HepG2 (cell line): ENCODE measurements at regions not wholly inside any gene's neighbourhood (a gene's known extent, or its start where the extent isn't known, plus 50 kb on each side); places are given as distances from the start of the nearest gene placed in this dataset.

Experiments used
- CEBPG ChIP-seq: IDR thresholded peaks from 2 replicates; pipeline ENCODE4 v1.6.1; 2016
- CTCF ChIP-seq: sonication (generic); formaldehyde crosslinking; IDR thresholded peaks from 2 replicates; pipeline ENCODE4 v1.5.0; 2020; ENCODE audit warnings: mild to moderate bottlenecking, missing genetic modification reagents, moderate library complexity
- ESRRA ChIP-seq: sonication (generic); formaldehyde crosslinking; IDR thresholded peaks from 2 replicates; pipeline ENCODE4 v1.5.1; 2020; ENCODE audit warnings: mild to moderate bottlenecking, low read depth, missing genetic modification reagents
- ETV5 ChIP-seq: IDR thresholded peaks from 2 replicates; pipeline ENCODE4 v1.6.1; 2018; ENCODE audit warnings: missing biosample characterization, missing genetic modification reagents, inconsistent platforms, borderline replicate concordance
- FOXK1 ChIP-seq: sonication (generic); formaldehyde crosslinking; IDR thresholded peaks from 2 replicates; pipeline ENCODE4 v1.4.0; 2020; ENCODE audit warnings: low read depth, missing genetic modification reagents, borderline replicate concordance
- GMEB1 ChIP-seq: sonication (generic); formaldehyde crosslinking; IDR thresholded peaks from 2 replicates; pipeline ENCODE4 v1.5.1; 2020; ENCODE audit warnings: missing genetic modification reagents, mild to moderate bottlenecking, borderline replicate concordance
- HHEX ChIP-seq: IDR thresholded peaks from 2 replicates; pipeline ENCODE4 v1.6.1; 2016; ENCODE audit warnings: control low read depth
- MTA3 ChIP-seq: sonication (generic); formaldehyde crosslinking; IDR thresholded peaks from 2 replicates; pipeline ENCODE4 v1.4.0; 2020; ENCODE audit warnings: missing genetic modification reagents
- NAIF1 ChIP-seq: sonication (generic); formaldehyde crosslinking; IDR thresholded peaks from 2 replicates; pipeline ENCODE4 v1.5.0; 2020; ENCODE audit warnings: mild to moderate bottlenecking, missing genetic modification reagents, borderline replicate concordance
- NR2C2 ChIP-seq: sonication (generic); formaldehyde crosslinking; IDR thresholded peaks from 2 replicates; pipeline ENCODE4 v1.4.0; 2020; ENCODE audit warnings: missing genetic modification reagents, mild to moderate bottlenecking, moderate library complexity, borderline replicate concordance
- PHF20 ChIP-seq: sonication (generic); formaldehyde crosslinking; IDR thresholded peaks from 2 replicates; pipeline ENCODE4 v1.5.0; 2020; ENCODE audit warnings: mild to moderate bottlenecking, missing genetic modification reagents
- RELA ChIP-seq: sonication (generic); formaldehyde crosslinking; IDR thresholded peaks from 2 replicates; pipeline ENCODE4 v1.4.0; 2020; ENCODE audit warnings: missing genetic modification reagents
- REPIN1 ChIP-seq: sonication (generic); formaldehyde crosslinking; IDR thresholded peaks from 2 replicates; pipeline ENCODE4 v1.8.0; 2022; ENCODE audit warnings: missing genetic modification reagents, low read depth, mild to moderate bottlenecking, borderline replicate concordance
- TFAP4 ChIP-seq: sonication (generic); IDR thresholded peaks from 2 replicates; pipeline ENCODE4 v1.6.1; 2016; ENCODE audit warnings: low read depth, borderline replicate concordance
- ZMAT3 ChIP-seq: sonication (generic); formaldehyde crosslinking; conservative IDR thresholded peaks from 2 replicates; pipeline ENCODE4 v1.7.0; 2021; ENCODE audit warnings: missing genetic modification reagents
- ZNF274 ChIP-seq: sonication (generic); formaldehyde crosslinking; IDR thresholded peaks from 2 replicates; pipeline ENCODE4 v1.5.1; 2020; ENCODE audit warnings: mild to moderate bottlenecking, missing genetic modification reagents
- ZNF451 ChIP-seq: sonication (generic); formaldehyde crosslinking; IDR thresholded peaks from 2 replicates; pipeline ENCODE4 v1.5.0; 2020; ENCODE audit warnings: mild to moderate bottlenecking, missing genetic modification reagents
- ZNF710 ChIP-seq: sonication (generic); formaldehyde crosslinking; IDR thresholded peaks from 2 replicates; pipeline ENCODE4 v1.5.0; 2020; ENCODE audit warnings: mild to moderate bottlenecking, missing genetic modification reagents, borderline replicate concordance
- ZNF792 ChIP-seq: IDR thresholded peaks from 2 replicates; pipeline ENCODE4 v1.6.1; 2016
- ZSCAN9 ChIP-seq: IDR thresholded peaks from 2 replicates; pipeline ENCODE4 v1.6.1; 2016; ENCODE audit warnings: borderline replicate concordance

- no peak for TF ChIP-seq REPIN1
- peak; percentile 68; the same call in 1 of the 2 replicates for TF ChIP-seq ZSCAN9 (CRISPR knock-in tag)
- TF ChIP-seq ZMAT3: peak; percentile 36; the same call in 1 of the 2 replicates
- TF ChIP-seq ZNF792: peak; percentile 35; the same call in 1 of the 2 replicates
- TF ChIP-seq TFAP4: peak; percentile 31; the same call in 1 of the 2 replicates
- peak; percentile 31; the same call in 1 of the 2 replicates for TF ChIP-seq NR2C2 (CRISPR knock-in tag)
- TF ChIP-seq RELA (CRISPR knock-in tag): no peak; the same call in 1 of the 2 replicates
- peak; percentile 46 for TF ChIP-seq CEBPG (CRISPR knock-in tag)
- TF ChIP-seq ETV5 (CRISPR knock-in tag): peak; percentile 48; the same call in 1 of the 2 replicates
- TF ChIP-seq ZNF451 (CRISPR knock-in tag): no peak
- TF ChIP-seq ZNF710: peak; percentile 74; the same call in 1 of the 2 replicates
- TF ChIP-seq CTCF (CRISPR knock-in tag): no peak
- TF ChIP-seq NAIF1 (CRISPR knock-in tag): no peak
- peak; percentile 66 for TF ChIP-seq ZNF274 (CRISPR knock-in tag)
- peak; percentile 60; the same call in 1 of the 2 replicates for TF ChIP-seq FOXK1 (CRISPR knock-in tag)
- 0 out of 2 replicates have a peak, but pooled peaks have one; percentile 12 for TF ChIP-seq PHF20 (CRISPR knock-in tag)
- 0 out of 2 replicates have a peak, but pooled peaks have one; percentile 32 for TF ChIP-seq HHEX
- TF ChIP-seq ESRRA (CRISPR knock-in tag): peak; percentile 47
- no peak for TF ChIP-seq MTA3
- TF ChIP-seq GMEB1: peak; percentile 59; the same call in 1 of the 2 replicates
Observed at GRCh38 chr13:26991508-26992181, 180.0 kb downstream of the USP12 start (continued).
